ENCODE measurements at regions not wholly inside any gene's neighbourhood (a gene's known extent, or its start where the extent isn't known, plus 50 kb on each side); places are given as distances from the start of the nearest gene placed in this dataset.

DNA sequence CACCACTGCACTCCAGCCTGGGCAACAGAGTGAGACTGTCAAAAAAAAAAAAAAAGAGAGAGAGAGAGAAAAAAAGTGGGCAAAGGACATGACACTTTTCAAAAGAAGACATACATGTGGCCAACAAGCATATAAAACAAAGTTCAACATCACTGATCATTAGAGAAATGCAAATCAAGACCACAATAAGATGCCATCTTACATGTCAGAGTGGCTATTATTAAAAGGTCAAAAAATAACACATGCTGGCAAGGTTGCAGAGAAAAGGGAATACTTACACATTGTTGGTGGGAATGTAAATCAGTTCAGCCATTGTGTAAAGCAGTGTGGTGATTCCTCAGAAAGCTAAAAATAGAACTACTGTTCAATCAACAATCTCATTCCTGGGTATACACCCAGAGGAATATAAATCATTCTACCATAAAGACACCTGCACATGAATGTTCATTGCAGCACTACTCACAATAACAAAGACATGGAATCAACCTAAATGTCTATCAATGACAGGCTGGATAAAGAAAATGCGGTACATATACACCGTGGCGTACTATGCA lies 94.9 kb upstream of the TRIM2 start:
- Mint-ChIP-seq H3K27ac (no peak overlapping the region), H3K4me1 (peaks cover 3% of the 10 kb centered on the region), H3K36me3 (peaks cover 7% of the 10 kb centered on the region), H3K9me3 (peaks cover 13% of the 10 kb centered on the region), H3K27me3 (no peaks in the 10 kb centered on the region), H3K4me3 (no peak overlapping the region)
- no peak for DNase-seq

DNA sequence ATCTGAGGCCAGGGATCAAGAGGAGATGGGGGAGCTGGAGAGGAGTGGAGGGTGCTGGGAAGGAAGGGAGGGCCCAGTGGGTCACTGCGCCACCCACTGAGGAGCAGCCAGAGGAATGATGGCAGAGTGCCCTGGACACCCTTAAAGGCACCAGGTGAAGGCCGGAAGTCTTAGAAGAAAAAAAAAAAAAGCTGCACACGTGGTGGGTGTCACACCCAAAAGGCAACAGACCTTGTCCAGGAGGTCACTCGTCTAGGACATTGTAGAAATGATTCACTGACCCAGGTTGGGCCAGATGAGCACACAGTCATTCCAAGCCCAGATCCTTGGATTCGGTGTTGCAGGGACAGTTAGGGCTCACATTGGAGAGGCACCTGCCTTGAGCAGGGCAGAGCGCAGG lies 93.5 kb upstream of the TRIM2 start:
- no peaks in the 10 kb centered on the region for H3K4me1 Mint-ChIP-seq
- no peak for DNase-seq
- H3K27ac Mint-ChIP-seq, result no peak overlapping the region
- H3K36me3 Mint-ChIP-seq, result peaks cover 4% of the 10 kb centered on the region
- H3K27me3 Mint-ChIP-seq, result no peaks in the 10 kb centered on the region
- peaks cover 5% of the 10 kb centered on the region for H3K9me3 Mint-ChIP-seq
- no peak overlapping the region for H3K4me3 Mint-ChIP-seq

DNA sequence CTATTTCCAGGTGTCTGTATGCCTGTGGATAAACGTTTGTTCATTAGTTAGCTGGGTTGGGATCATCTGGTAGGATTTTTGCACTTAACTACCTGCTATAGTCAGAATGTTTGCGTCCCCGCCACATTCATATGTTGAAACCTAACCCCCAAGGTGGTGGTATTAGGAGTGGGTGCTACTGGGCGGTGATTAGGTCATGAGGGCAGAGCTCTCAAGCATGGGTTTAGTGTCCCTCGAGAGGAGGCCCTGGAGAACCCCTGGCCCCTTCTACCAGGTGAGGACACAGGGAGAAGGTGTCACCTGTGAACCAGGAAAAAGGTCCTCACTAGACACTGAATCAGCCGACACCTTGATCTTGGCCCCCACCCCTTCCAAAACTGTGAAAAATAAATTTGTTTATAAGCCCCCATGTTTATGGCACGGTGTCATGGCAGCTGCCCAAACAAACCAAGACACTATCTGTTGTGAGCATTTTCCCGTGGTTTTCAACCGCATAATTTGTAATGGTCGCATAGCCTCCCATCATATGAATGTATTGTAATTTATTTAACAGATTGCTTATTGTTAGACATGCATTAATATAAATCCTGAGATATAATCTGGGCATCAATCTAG lies 92.7 kb upstream of the TRIM2 start:
- H3K27me3 Mint-ChIP-seq, result no peaks in the 10 kb centered on the region
- no peaks in the 10 kb centered on the region for H3K9me3 Mint-ChIP-seq
- H3K4me3 Mint-ChIP-seq, result no peak overlapping the region
- H3K36me3 Mint-ChIP-seq, result no peaks in the 10 kb centered on the region
- DNase-seq, result no peak
- peaks cover under 1% of the 10 kb centered on the region for H3K4me1 Mint-ChIP-seq
- H3K27ac Mint-ChIP-seq, result no peak overlapping the region

DNA sequence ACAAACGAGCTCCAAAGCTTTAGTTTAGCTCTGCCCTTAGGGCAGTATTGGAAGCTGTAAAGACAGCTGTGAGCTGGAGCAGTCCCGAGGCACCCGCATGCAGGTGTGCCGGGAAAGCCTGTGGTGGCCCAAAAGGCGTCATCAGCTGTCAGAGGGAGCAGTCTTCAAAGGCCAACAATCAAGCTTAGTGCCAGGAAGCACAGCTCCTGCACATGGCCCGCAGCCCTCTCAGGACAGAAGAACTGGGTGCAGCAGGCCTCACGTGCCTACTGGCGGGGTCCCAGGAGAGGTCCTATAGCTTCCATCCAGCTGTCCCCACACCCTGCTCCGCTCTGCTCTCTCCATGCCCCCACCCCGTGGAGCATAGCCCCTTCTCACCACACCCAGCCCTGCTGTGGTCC lies 92.2 kb upstream of the TRIM2 start:
- Mint-ChIP-seq H3K27me3 (no peaks in the 10 kb centered on the region), H3K4me1 (peaks cover 6% of the 10 kb centered on the region), H3K36me3 (no peaks in the 10 kb centered on the region), H3K27ac (no peak overlapping the region), H3K4me3 (no peak overlapping the region), H3K9me3 (no peaks in the 10 kb centered on the region)
- DNase-seq, result peak; percentile 45

DNA sequence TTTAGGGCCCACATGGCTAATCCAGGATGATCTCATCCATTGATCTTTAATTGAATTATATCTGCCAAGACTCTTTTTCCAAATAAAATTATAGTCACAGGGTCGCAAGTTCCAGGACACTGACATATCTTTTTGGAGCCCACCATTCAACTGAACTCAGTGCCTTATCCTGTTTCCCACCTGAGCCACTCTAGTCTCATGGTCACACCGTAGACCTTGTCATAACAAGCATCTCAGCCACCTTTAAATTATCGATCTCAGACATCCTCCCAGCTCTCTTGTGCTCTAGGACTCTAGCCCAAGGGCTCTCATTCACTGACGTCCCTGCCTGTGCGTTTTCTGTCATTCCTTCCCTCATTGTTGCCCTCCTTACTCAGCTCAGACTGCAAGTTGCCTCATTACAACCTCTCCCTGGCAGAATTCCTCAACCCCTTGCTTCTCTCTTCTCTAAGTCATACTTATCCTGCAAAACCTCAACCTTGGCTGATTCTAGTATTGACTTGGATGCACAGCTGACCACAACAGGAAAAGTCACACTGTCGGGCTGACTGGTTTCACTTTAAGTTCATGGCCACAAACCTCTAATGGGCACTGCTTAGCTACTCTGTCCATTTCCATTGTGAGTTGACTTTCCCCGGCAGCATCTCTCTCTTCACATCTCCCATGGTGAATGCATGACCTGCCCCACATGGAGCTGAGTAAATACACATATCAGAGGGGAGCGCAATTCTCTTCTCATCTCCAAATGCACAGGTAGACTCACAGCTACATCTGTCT lies 91.0 kb upstream of the TRIM2 start:
- Mint-ChIP-seq H3K9me3 (no peaks in the 10 kb centered on the region), H3K4me1 (peaks cover 8% of the 10 kb centered on the region), H3K36me3 (no peaks in the 10 kb centered on the region), H3K27me3 (no peaks in the 10 kb centered on the region), H3K27ac (no peak overlapping the region), H3K4me3 (no peak overlapping the region)
- peak; percentile 14 for DNase-seq

DNA sequence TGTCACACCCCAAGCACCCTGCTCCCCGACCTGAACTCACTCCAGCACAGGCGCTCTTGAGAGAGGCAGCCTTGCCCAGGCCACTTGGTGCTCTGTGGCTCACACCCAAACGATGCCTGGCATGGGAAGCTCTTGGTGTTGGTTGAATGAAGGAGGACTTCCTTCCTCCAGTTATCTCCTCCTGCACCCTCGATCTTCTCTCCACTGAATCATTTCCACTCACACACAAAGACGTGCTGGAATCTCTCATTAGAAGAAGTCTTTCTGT lies 90.5 kb upstream of the TRIM2 start:
- Mint-ChIP-seq H3K27me3 (no peaks in the 10 kb centered on the region), H3K27ac (no peak overlapping the region), H3K4me1 (peaks cover 9% of the 10 kb centered on the region), H3K4me3 (no peak overlapping the region), H3K36me3 (no peaks in the 10 kb centered on the region), H3K9me3 (no peaks in the 10 kb centered on the region)
- no peak for DNase-seq

DNA sequence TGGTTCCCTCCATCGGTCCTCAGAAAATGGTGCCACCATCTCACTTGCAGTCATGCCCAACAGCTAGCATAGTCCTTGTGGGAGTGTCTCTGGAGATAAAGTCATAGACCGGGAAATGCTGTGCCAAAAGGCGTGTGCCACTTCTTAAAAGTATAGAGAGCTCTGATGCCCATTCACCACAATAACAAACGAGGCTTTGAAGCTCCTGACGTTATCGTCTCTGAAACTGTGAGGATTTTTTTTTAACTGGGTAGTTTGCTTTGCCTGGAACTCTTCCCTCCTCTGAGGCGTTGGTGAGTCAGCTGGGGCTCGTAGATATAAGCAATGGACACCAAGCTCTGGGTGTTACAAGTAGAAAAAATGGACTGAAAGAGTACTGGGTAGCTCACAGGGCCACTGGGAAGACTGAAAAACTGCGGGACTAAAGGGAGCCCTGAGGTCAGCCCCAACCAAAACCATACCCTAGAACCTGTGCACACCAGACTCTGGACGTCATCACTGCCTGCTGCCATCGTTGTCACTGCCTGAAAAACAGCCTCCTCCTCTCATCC lies 89.4 kb upstream of the TRIM2 start:
- no peak overlapping the region for H3K27ac Mint-ChIP-seq
- H3K27me3 Mint-ChIP-seq, result no peaks in the 10 kb centered on the region
- H3K9me3 Mint-ChIP-seq, result no peaks in the 10 kb centered on the region
- DNase-seq, result peak; percentile 50
- H3K36me3 Mint-ChIP-seq, result no peaks in the 10 kb centered on the region
- peak overlapping the region; percentile 20 for H3K4me3 Mint-ChIP-seq
- peaks cover 12% of the 10 kb centered on the region for H3K4me1 Mint-ChIP-seq

DNA sequence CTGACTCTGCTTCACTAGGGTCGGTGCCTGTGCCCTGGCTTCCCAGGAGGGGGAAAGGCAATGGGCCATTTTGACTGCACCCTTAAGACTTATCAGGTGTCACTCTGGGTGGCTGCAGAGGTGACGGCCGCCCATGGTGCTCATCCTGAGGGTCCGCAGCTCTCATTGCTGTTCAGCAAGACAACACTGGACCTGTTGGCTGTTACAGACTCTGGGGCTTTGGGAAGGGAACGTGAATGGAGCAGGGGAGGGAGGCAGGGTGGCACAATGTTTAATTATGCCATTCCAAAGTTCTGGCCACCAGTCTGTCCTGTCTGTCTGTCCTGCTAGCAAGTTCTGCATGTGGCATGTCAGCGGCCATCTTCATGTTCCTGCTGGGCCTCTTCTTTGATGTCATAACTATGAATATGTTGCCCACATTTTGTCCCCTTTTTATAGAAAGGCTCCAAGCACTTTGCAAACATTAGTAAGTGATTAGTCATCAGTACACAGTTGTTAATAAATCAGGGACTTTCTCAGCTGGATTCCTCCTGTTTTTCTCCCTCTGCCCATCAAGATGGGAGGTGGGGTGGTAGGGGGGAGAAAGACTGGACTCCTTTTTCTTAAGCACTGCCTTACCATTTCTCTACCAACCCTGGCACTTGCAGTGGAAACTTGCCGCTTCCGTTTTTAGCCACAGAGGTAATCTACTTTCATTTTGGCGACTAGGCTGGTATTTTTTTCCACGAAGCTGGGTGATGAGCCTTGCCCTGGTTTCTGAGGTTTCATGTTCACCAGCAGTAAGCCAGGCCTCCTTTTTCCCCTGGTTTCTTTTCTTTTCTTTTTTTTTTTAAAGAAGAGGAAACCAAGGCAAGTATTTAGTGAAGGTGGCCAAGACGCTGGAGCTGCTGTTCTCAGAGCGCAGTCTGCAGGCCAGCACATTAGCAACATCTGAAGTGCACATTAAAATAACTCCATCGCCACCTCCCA lies 88.6 kb upstream of the TRIM2 start:
- Mint-ChIP-seq H3K4me1 (peaks cover 12% of the 10 kb centered on the region), H3K4me3 (peak overlapping the region; percentile 19), H3K27ac (no peak overlapping the region), H3K36me3 (no peaks in the 10 kb centered on the region), H3K27me3 (no peaks in the 10 kb centered on the region), H3K9me3 (no peaks in the 10 kb centered on the region)
- DNase-seq, result peak; percentile 80

DNA sequence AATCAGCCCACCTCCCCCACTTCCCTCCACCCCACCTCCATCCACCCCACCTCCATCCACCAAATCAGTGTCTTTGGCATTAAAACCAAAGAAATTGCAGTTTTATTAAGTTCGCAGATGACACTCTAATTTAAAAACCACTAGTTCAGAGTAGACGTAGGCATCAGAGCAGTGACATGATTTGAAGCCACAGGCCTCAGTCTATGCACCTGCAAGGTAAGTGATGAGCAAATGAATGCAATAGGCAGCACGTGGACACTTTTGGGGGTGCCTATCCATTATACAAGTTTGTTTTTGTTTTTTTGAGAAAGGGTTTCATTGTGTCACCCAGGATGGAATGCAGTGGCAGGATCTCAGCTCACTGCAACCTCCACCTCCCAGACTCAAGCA lies 88.0 kb upstream of the TRIM2 start:
- peaks cover 12% of the 10 kb centered on the region for H3K4me1 Mint-ChIP-seq
- no peak overlapping the region for H3K27ac Mint-ChIP-seq
- H3K27me3 Mint-ChIP-seq, result no peaks in the 10 kb centered on the region
- H3K36me3 Mint-ChIP-seq, result no peaks in the 10 kb centered on the region
- no peak overlapping the region for H3K4me3 Mint-ChIP-seq
- DNase-seq, result no peak
- H3K9me3 Mint-ChIP-seq, result no peaks in the 10 kb centered on the region

DNA sequence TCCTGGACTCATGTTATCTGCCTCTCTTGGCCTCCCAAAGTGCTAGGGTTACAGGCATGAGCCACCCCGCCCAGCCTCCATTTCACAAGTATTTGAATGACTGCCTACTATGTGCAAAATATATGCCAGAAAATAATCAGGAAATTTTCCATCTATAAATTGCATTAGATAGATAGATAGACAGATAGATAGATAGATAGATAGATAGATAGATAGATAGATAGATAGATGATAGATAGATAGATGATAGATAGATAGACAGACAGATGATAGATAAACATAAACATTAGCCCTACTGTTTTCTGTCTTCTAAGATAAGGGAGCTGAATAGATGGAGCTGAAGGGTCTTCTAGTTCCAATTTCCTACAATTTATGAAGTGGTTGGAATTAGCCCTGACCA lies 87.4 kb upstream of the TRIM2 start:
- Mint-ChIP-seq H3K27me3 (no peaks in the 10 kb centered on the region), H3K36me3 (no peaks in the 10 kb centered on the region), H3K27ac (peak overlapping the region; percentile 26), H3K4me3 (no peak overlapping the region), H3K4me1 (peaks cover 12% of the 10 kb centered on the region), H3K9me3 (no peaks in the 10 kb centered on the region)
- no peak for DNase-seq

DNA sequence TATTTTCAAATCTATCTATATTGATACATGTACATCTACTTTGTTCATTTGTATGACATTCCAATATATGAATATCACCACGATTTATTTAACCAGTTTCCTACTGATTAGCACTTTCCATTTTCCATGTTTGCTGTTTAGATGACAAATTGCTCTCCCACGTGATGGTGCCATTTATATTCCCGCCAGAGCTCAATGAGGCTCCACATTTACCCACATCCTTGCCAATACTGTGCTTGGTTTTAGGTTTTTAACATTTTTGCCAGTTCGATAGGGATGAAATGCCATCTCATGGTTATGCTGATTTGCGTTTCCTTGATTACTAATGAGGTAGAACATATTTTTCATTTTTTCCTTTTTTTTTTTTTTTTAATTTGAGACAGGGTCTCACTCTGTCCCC lies 86.7 kb upstream of the TRIM2 start:
- no peak overlapping the region for H3K27ac Mint-ChIP-seq

DNA sequence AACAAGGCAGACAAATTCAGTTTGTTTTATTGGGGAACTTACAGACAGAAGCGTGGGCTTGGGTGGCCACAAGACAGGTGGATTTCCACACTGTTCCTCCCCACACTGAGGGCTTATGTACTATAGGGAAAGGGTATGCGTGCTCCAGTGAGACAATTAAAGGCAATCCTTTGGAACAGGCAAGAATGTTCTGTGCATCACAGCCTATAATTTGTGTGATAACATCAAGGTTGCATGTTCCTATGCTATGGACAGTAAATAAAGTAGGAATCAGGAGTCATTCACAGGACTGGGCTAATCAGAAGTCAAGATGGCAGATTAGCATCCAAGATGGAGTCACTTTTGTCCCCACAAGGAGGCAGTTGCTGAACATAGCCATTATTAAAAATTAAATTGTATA lies 84.6 kb upstream of the TRIM2 start:
- no peaks in the 10 kb centered on the region for H3K27me3 Mint-ChIP-seq
- no peaks in the 10 kb centered on the region for H3K36me3 Mint-ChIP-seq
- H3K27ac Mint-ChIP-seq, result no peak overlapping the region
- DNase-seq, result no peak
- no peaks in the 10 kb centered on the region for H3K9me3 Mint-ChIP-seq
- peaks cover 12% of the 10 kb centered on the region for H3K4me1 Mint-ChIP-seq
- no peak overlapping the region for H3K4me3 Mint-ChIP-seq

More for the DNA sequence above, 86.7 kb upstream of the TRIM2 start:
- Mint-ChIP-seq H3K4me1 (peaks cover 12% of the 10 kb centered on the region), H3K36me3 (no peaks in the 10 kb centered on the region), H3K9me3 (no peaks in the 10 kb centered on the region), H3K27me3 (no peaks in the 10 kb centered on the region), H3K4me3 (no peak overlapping the region)
- no peak for DNase-seq

DNA sequence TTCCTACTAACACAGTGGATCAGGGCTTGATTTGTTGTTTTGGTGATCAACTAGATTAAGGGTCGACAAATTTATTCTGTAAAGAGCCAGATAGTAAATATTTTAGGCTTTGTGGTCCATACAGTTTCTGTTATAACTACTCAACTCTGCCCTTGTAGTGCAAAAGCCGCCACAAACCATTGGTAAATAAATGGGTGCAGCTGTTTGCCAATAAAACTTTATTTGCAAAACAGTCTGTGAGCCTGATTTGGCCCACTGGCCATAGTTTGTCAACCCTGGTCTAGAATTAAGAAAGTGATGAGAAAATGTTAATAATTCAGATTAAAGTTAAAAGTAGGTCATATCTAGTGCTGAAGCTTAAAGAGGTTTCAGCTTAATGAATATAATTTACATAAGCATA lies 84.0 kb upstream of the TRIM2 start:
- H3K27me3 Mint-ChIP-seq, result no peaks in the 10 kb centered on the region
- no peak for DNase-seq

DNA sequence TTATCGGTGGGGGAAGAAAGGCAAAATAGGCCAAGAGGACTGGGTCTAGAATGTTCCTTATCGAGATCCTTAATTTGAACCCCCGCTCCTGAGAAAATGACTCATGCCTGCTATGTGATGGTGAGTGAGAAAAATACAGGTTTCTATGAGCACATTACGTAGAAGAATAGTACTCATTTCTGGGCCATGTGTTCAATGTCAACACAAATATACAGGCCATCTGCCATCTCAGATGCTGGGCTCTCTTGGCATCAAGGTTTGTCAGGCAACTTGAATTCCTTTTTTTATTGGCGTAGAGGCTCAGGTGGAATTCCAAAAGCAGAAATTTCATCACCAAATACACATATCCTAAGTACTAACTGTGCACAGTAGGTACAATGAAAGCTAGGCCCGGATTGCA lies 81.4 kb upstream of the TRIM2 start:
- no peaks in the 10 kb centered on the region for H3K36me3 Mint-ChIP-seq
- H3K9me3 Mint-ChIP-seq, result no peaks in the 10 kb centered on the region
- no peak for DNase-seq
- no peak overlapping the region for H3K27ac Mint-ChIP-seq
- H3K27me3 Mint-ChIP-seq, result peaks cover 2% of the 10 kb centered on the region
- H3K4me1 Mint-ChIP-seq, result peaks cover 9% of the 10 kb centered on the region
- no peak overlapping the region for H3K4me3 Mint-ChIP-seq

More for the DNA sequence above, 84.0 kb upstream of the TRIM2 start:
- H3K4me3 Mint-ChIP-seq, result no peak overlapping the region
- no peaks in the 10 kb centered on the region for H3K9me3 Mint-ChIP-seq
- no peaks in the 10 kb centered on the region for H3K36me3 Mint-ChIP-seq
- H3K4me1 Mint-ChIP-seq, result peaks cover 12% of the 10 kb centered on the region
- no peak overlapping the region for H3K27ac Mint-ChIP-seq

DNA sequence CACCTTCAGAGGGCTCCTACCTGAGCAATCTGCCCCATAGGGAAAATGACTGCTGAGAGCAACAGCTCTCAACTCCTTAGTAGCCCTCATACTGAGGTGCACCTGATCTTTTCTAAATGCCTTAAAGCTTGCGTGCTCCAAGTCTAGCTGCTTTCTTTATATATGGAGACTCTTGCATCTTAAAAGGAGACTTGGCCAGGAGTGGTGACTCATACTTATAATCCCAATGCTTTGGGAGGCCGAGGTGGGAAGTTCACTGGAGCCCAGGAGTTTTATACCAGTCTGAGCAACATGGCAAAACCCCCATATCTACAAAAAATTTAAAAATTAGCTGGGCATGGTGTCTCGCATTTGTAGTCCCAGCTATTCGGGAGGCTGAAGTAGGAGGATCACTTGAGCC lies 78.1 kb upstream of the TRIM2 start:
- no peak for DNase-seq
- peaks cover 3% of the 10 kb centered on the region for H3K27me3 Mint-ChIP-seq
- H3K36me3 Mint-ChIP-seq, result no peaks in the 10 kb centered on the region
- H3K27ac Mint-ChIP-seq, result no peak overlapping the region
- H3K9me3 Mint-ChIP-seq, result peaks cover 3% of the 10 kb centered on the region
- peaks cover 7% of the 10 kb centered on the region for H3K4me1 Mint-ChIP-seq
- H3K4me3 Mint-ChIP-seq, result no peak overlapping the region
